Midbrain (tissue), 1 donor: ENCODE measurements at regions not wholly inside any gene's neighbourhood (a gene's known extent, or its start where the extent isn't known, plus 50 kb on each side); places are given as distances from the start of the nearest gene placed in this dataset.
A peak's percentile ranks its signal among the peaks of the same experiment; 100 is the strongest.

ENCODE experiments used
- DNase-seq: peaks from one replicate; lab custom pipeline; 2025; lab: John Stamatoyannopoulos, UW

GRCh38 chr16:85990861-85991301, 91.9 kb downstream of the IRF8 start:
- no peak for DNase-seq

- DNase-seq = no peak
These were observed 92.5 kb downstream of the IRF8 start for GRCh38 chr16:85991425-85991824.

GRCh38 chr16:85991856-85992255, 92.9 kb downstream of the IRF8 start:
- no peak for DNase-seq

GRCh38 chr16:85992359-85992758, 93.4 kb downstream of the IRF8 start:
- no peak for DNase-seq

GRCh38 chr16:85992779-85993178, 93.8 kb downstream of the IRF8 start:
- DNase-seq = no peak

GRCh38 chr16:85994492-85995490, 95.8 kb downstream of the IRF8 start:
- DNase-seq = peak; percentile 11

GRCh38 chr16:85995541-85996423, 96.8 kb downstream of the IRF8 start:
- DNase-seq = no peak

- no peak for DNase-seq
These were observed 97.9 kb downstream of the IRF8 start for GRCh38 chr16:85996843-85997242.

- DNase-seq = no peak
These were observed 99.4 kb downstream of the IRF8 start for GRCh38 chr16:85998171-85998867.

- DNase-seq = no peak
These were observed 100.1 kb downstream of the IRF8 start for GRCh38 chr16:85998868-85999729.

- no peak for DNase-seq
These were observed 100.8 kb downstream of the IRF8 start for GRCh38 chr16:85999778-86000177.

GRCh38 chr16:86002178-86002900, 103.4 kb downstream of the IRF8 start:
- no peak for DNase-seq

- no peak for DNase-seq
These were observed 108.6 kb downstream of the IRF8 start for GRCh38 chr16:86007524-86007923.

GRCh38 chr16:86010680-86011141, 111.7 kb downstream of the IRF8 start:
- no peak for DNase-seq

GRCh38 chr16:86011532-86011931, 112.6 kb downstream of the IRF8 start:
- DNase-seq = no peak

- DNase-seq = no peak
These were observed 113.3 kb downstream of the IRF8 start for GRCh38 chr16:86012221-86012620.

GRCh38 chr16:86013867-86014266, 114.9 kb downstream of the IRF8 start:
- DNase-seq = no peak

- DNase-seq = no peak
These were observed 116.6 kb downstream of the IRF8 start for GRCh38 chr16:86015606-86016005.

- peak; percentile 46 for DNase-seq
These were observed 117.4 kb downstream of the IRF8 start for GRCh38 chr16:86016201-86016965.
